BE2C (cell line): ENCODE measurements at regions not wholly inside any gene's neighbourhood (a gene's known extent, or its start where the extent isn't known, plus 50 kb on each side); places are given as distances from the start of the nearest gene placed in this dataset.

ENCODE experiments used
- DNase-seq: peaks from one replicate; pipeline ENCODE4 v3.0.0-alpha.2; 2020
- H3K27me3 ChIP-seq: fragments of 250-450 bp; sonication (Bioruptor Pico); 2 replicates; pipeline ENCODE4 v1.5.1; 2020; ENCODE audit warnings: mild to moderate bottlenecking
- H3K36me3 ChIP-seq: fragments of 250-450 bp; sonication (Bioruptor Pico); 2 replicates; pipeline ENCODE4 v1.5.1; 2020; ENCODE audit warnings: mild to moderate bottlenecking
- H3K4me1 ChIP-seq: fragments of 250-450 bp; sonication (Bioruptor Pico); 2 replicates; pipeline ENCODE4 v1.5.1; 2020
- H3K4me3 ChIP-seq: 2 replicates; pipeline ENCODE4 v1.5.1; 2011; ENCODE audit warnings: low read depth, low read length
- H3K9me3 ChIP-seq: fragments of 250-450 bp; sonication (Bioruptor Pico); 2 replicates; pipeline ENCODE4 v1.5.1; 2020
- CTCF ChIP-seq: IDR thresholded peaks from 2 replicates; pipeline ENCODE4 v1.5.1; 2012; ENCODE audit warnings: mild to moderate bottlenecking, low read depth, low read length

GRCh38 chr7:50862302-50862701, 79.6 kb upstream of the GRB10 start:
- no peaks in the 10 kb centered on the region for H3K9me3 ChIP-seq
- H3K36me3 ChIP-seq = no peaks in the 10 kb centered on the region
- no peak for DNase-seq
- no peak overlapping the region for H3K4me3 ChIP-seq
- H3K27me3 ChIP-seq = no peaks in the 10 kb centered on the region
- no peak for TF ChIP-seq CTCF
- H3K4me1 ChIP-seq = no peaks in the 10 kb centered on the region

- no peak overlapping the region for H3K4me3 ChIP-seq
- DNase-seq = no peak
- no peaks in the 10 kb centered on the region for H3K36me3 ChIP-seq
- no peak for TF ChIP-seq CTCF
- H3K9me3 ChIP-seq = no peaks in the 10 kb centered on the region
- no peaks in the 10 kb centered on the region for H3K27me3 ChIP-seq
- H3K4me1 ChIP-seq = no peaks in the 10 kb centered on the region
Measured at GRCh38 chr7:50860598-50860997, 77.9 kb upstream of the GRB10 start.

GRCh38 chr7:50860174-50860573, 77.5 kb upstream of the GRB10 start:
- Histone ChIP-seq H3K9me3 (no peaks in the 10 kb centered on the region), H3K27me3 (no peaks in the 10 kb centered on the region), H3K4me1 (no peaks in the 10 kb centered on the region), H3K36me3 (no peaks in the 10 kb centered on the region), H3K4me3 (no peak overlapping the region)
- no peak for DNase-seq
- no peak for TF ChIP-seq CTCF

GRCh38 chr7:50858528-50859245, 76.0 kb upstream of the GRB10 start:
- Histone ChIP-seq H3K36me3 (no peaks in the 10 kb centered on the region), H3K27me3 (no peaks in the 10 kb centered on the region), H3K4me3 (no peak overlapping the region), H3K4me1 (no peaks in the 10 kb centered on the region), H3K9me3 (no peaks in the 10 kb centered on the region)
- no peak for TF ChIP-seq CTCF
- no peak for DNase-seq

- Histone ChIP-seq H3K36me3 (no peaks in the 10 kb centered on the region), H3K9me3 (no peaks in the 10 kb centered on the region), H3K4me1 (no peaks in the 10 kb centered on the region), H3K27me3 (no peaks in the 10 kb centered on the region), H3K4me3 (no peak overlapping the region)
- no peak for TF ChIP-seq CTCF
- DNase-seq = no peak
Measured at GRCh38 chr7:50857804-50858489, 75.3 kb upstream of the GRB10 start.

GRCh38 chr7:50856806-50857205, 74.1 kb upstream of the GRB10 start:
- DNase-seq = no peak
- H3K9me3 ChIP-seq = no peaks in the 10 kb centered on the region
- TF ChIP-seq CTCF = no peak
- H3K4me3 ChIP-seq = no peak overlapping the region
- no peaks in the 10 kb centered on the region for H3K4me1 ChIP-seq
- H3K36me3 ChIP-seq = no peaks in the 10 kb centered on the region
- H3K27me3 ChIP-seq = no peaks in the 10 kb centered on the region
